ENCODE measurements at regions not wholly inside any gene's neighbourhood (a gene's known extent, or its start where the extent isn't known, plus 50 kb on each side); places are given as distances from the start of the nearest gene placed in this dataset.

GRCh38 chr9:87350915-87351314, 146.8 kb upstream of the DAPK1 start:
- no peak for TF ChIP-seq CTCF (IDR thresholded peaks at IDR 0.05; ENCODE audit: control insufficient read depth, extremely low read depth, insufficient read depth)
- no peak overlapping the region for H3K4me3 ChIP-seq (ENCODE audit: low read depth, low read length)

GRCh38 chr9:87353301-87353700, 144.4 kb upstream of the DAPK1 start:
- no peak for DNase-seq (ENCODE audit: low read depth)
- H3K4me3 ChIP-seq (ENCODE audit: low read depth, low read length), result no peak overlapping the region
- no peak for TF ChIP-seq CTCF (IDR thresholded peaks at IDR 0.05; ENCODE audit: control insufficient read depth, extremely low read depth, insufficient read depth)

More at GRCh38 chr9:87350915-87351314, 146.8 kb upstream of the DAPK1 start:
- DNase-seq (ENCODE audit: low read depth), result no peak

- no peak for DNase-seq (ENCODE audit: low read depth)
- no peak for TF ChIP-seq CTCF (IDR thresholded peaks at IDR 0.05; ENCODE audit: control insufficient read depth, extremely low read depth, insufficient read depth)
- no peak overlapping the region for H3K4me3 ChIP-seq (ENCODE audit: low read depth, low read length)
Observed at GRCh38 chr9:87354147-87354546, 143.5 kb upstream of the DAPK1 start.

GRCh38 chr9:87357600-87357999, 140.1 kb upstream of the DAPK1 start:
- H3K4me3 ChIP-seq (ENCODE audit: low read depth, low read length), result no peak overlapping the region
- no peak for DNase-seq (ENCODE audit: low read depth)
- TF ChIP-seq CTCF (IDR thresholded peaks at IDR 0.05; ENCODE audit: control insufficient read depth, extremely low read depth, insufficient read depth), result no peak

GRCh38 chr9:87359264-87359663, 138.4 kb upstream of the DAPK1 start:
- no peak overlapping the region for H3K4me3 ChIP-seq (ENCODE audit: low read depth, low read length)
- no peak for DNase-seq (ENCODE audit: low read depth)
- TF ChIP-seq CTCF (IDR thresholded peaks at IDR 0.05; ENCODE audit: control insufficient read depth, extremely low read depth, insufficient read depth), result no peak

GRCh38 chr9:87359958-87360601, 137.6 kb upstream of the DAPK1 start:
- H3K4me3 ChIP-seq (ENCODE audit: low read depth, low read length), result no peak overlapping the region
- no peak for DNase-seq (ENCODE audit: low read depth)
- TF ChIP-seq CTCF (IDR thresholded peaks at IDR 0.05; ENCODE audit: control insufficient read depth, extremely low read depth, insufficient read depth), result no peak

GRCh38 chr9:87370049-87370685, 127.5 kb upstream of the DAPK1 start:
- H3K4me3 ChIP-seq (ENCODE audit: low read depth, low read length), result no peak overlapping the region
- TF ChIP-seq CTCF (IDR thresholded peaks at IDR 0.05; ENCODE audit: control insufficient read depth, extremely low read depth, insufficient read depth), result no peak
- no peak for DNase-seq (ENCODE audit: low read depth)
